ENCODE measurements at regions not wholly inside any gene's neighbourhood (a gene's known extent, or its start where the extent isn't known, plus 50 kb on each side); places are given as distances from the start of the nearest gene placed in this dataset.
A peak's percentile ranks its signal among the peaks of the same experiment; 100 is the strongest.
"Not testable (repeated sequence)": the region's sequence is repeated elsewhere in the genome, so short reads cannot be mapped to it uniquely, and the experiment has no call there.

DNA sequence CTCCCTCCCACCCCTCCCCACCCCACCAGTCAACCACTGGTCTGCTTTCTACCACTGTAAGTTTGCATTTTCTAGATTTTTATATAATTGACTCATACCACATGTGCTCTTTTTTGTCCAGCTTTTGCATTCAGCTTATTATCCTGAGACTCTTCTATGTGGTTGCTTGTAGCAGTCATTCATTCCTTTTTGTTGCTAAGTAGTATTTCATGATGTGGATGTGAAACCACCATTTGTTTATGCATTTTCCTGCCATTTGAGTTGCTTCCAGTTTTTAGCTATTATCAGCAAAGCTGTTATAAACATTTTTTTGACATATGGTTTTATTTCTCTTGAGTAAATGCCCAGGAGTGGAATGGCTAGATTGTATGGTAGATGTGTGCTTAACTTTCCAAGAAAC, 77.0 kb upstream of the FGF3 start:
- Histone ChIP-seq H3K27ac (ENCODE audit: low read length) (no peak overlapping the region), H3K36me3 (ENCODE audit: control insufficient read depth in 2 of 2, extremely low read depth in 1 of 2, insufficient read depth in 1 of 2, low read length in 1 of 2) (no peaks in the 10 kb centered on the region), H3K4me3 (ENCODE audit: control insufficient read depth in 1 of 2, extremely low read depth in 1 of 2, low read length in 1 of 2) (no peak overlapping the region), H3K27me3 (replicated peaks in 1 of 2; ENCODE audit: control insufficient read depth in 2 of 2, extremely low read depth in 1 of 2, insufficient read depth in 2 of 2, low read length in 1 of 2) (peaks cover 0 to 43% of the 10 kb centered on the region in 2 experiments), H3K9me3 (no peaks in the 10 kb centered on the region), H3K4me1 (ENCODE audit: control insufficient read depth in 1 of 2, extremely low read depth in 1 of 2, insufficient read depth in 2 of 2, low read length in 2 of 2) (no peaks in the 10 kb centered on the region)
- no peak for DNase-seq
- no peaks in the 10 kb centered on the region for H3K9me3 Mint-ChIP-seq
- H3K36me3 Mint-ChIP-seq: no peaks in the 10 kb centered on the region
- no peak for ATAC-seq (replicated peaks in 1 of 4)
- H3K27ac Mint-ChIP-seq: no peak overlapping the region
- peaks cover 29 to 48% of the 10 kb centered on the region in 2 donors for H3K27me3 Mint-ChIP-seq
- ChIA-PET CTCF (interaction anchor here in 1 of 2 donors (0.6 kb wide), 1 partner anchor 188 kb away, joined by 7 read pairs; no protein-coding TSS in a partner anchor), POLR2A (no interaction called here)
- no peaks in the 10 kb centered on the region for H3K4me1 Mint-ChIP-seq
- no peak overlapping the region for H3K4me3 Mint-ChIP-seq

DNA sequence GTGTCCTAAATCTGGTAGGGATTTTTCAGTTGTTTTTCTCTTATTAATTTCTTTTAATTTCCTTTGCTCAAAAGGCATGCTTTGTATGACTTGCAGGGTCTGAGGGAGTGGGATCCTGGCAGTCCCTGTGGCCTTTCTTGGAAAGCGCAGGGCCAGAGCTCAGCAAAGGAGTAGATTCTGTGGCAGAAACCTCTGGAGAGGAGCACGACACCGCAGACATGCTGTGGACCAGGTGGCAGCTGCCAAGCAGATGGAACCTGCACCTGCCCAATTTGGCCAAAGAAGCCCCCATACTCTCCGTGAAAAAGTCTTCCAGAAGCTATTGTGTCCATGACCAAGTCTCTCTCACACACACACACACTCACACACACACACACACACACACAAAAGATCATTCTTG, 78.9 kb upstream of the FGF3 start:
- CTCF ChIA-PET: no interaction called here
- Histone ChIP-seq H3K4me3 (ENCODE audit: control insufficient read depth in 1 of 2, extremely low read depth in 1 of 2, low read length in 1 of 2) (no peak overlapping the region), H3K36me3 (ENCODE audit: control insufficient read depth in 2 of 2, extremely low read depth in 1 of 2, insufficient read depth in 1 of 2, low read length in 1 of 2) (no peaks in the 10 kb centered on the region), H3K27me3 (replicated peaks in 1 of 2; ENCODE audit: control insufficient read depth in 2 of 2, extremely low read depth in 1 of 2, insufficient read depth in 2 of 2, low read length in 1 of 2) (peaks cover 0 to 36% of the 10 kb centered on the region in 2 experiments), H3K9me3 (no peaks in the 10 kb centered on the region), H3K4me1 (ENCODE audit: control insufficient read depth in 1 of 2, extremely low read depth in 1 of 2, insufficient read depth in 2 of 2, low read length in 2 of 2) (no peaks in the 10 kb centered on the region), H3K27ac (ENCODE audit: low read length) (no peak overlapping the region)
- 84% methylated on average over 3 of the region's 4 CpGs for WGBS (ENCODE audit: insufficient coverage)
- DNase-seq (no peak), ATAC-seq (replicated peaks in 1 of 4) (no peak)
- no peak overlapping the region for H3K27ac Mint-ChIP-seq
- no peak overlapping the region for H3K4me3 Mint-ChIP-seq
- POLR2A ChIA-PET: interaction anchor here in 1 of 2 donors (0.6 kb wide), 1 partner anchor 9 kb away, joined by 4 read pairs; no protein-coding TSS in a partner anchor
- H3K4me1 Mint-ChIP-seq: no peaks in the 10 kb centered on the region
- no peaks in the 10 kb centered on the region for H3K36me3 Mint-ChIP-seq
- peaks cover 17 to 33% of the 10 kb centered on the region in 2 donors for H3K27me3 Mint-ChIP-seq
- H3K9me3 Mint-ChIP-seq: no peaks in the 10 kb centered on the region

DNA sequence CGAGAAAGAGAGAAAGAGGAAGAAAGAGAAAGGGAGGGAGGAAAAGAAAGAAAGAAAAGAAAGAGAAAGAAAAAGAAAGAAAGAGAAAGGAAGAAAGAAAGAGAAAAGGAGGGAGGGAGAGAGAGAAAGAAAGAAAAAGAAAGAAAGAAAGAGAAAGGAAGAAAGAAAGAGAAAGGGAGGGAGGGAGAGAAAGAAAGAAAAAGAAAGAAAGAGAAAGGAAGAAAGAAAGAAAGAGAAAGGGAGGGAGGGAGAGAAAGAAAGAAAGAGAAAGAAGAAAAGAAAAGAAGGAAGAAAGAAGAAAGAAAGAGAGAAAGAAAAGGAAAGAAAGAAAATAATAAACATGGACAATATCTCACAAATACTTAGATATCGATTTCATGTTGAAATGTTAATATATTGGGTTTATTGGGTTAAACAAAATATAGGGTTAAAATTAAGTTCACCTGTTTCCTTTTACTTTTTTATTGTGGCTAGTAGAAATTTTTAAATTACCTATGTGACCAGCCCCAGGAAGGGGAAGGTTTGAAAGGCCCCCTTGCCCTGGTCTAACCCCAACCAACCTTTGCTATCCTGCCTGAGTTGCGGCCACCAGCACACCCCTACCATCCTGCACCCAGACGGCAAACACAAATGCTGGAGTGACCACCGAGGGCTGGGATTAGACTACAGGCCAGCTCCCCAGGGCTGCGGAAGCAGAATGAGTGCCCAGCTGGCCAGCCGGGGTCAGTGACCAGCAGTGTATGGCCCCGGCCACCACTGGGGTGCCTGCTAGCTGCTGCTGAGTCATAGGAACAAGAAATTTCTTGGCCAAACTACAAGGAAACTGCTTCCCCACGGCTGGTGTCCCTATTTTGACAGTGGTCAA, 81.0 kb upstream of the FGF3 start:
- no peak for DNase-seq
- Mint-ChIP-seq H3K4me1 (no peaks in the 10 kb centered on the region), H3K36me3 (no peaks in the 10 kb centered on the region), H3K27me3 (peaks cover 16 to 23% of the 10 kb centered on the region in 2 donors), H3K4me3 (no peak overlapping the region), H3K27ac (peak overlapping the region in 1 of 2 donors; percentile 49), H3K9me3 (no peaks in the 10 kb centered on the region)
- no peak overlapping the region for H3K4me3 ChIP-seq (ENCODE audit: control insufficient read depth in 1 of 2, extremely low read depth in 1 of 2, low read length in 1 of 2)
- H3K36me3 ChIP-seq (ENCODE audit: control insufficient read depth in 2 of 2, extremely low read depth in 1 of 2, insufficient read depth in 1 of 2, low read length in 1 of 2): no peaks in the 10 kb centered on the region
- peaks cover 0 to 34% of the 10 kb centered on the region in 2 experiments for H3K27me3 ChIP-seq (replicated peaks in 1 of 2; ENCODE audit: control insufficient read depth in 2 of 2, extremely low read depth in 1 of 2, insufficient read depth in 2 of 2, low read length in 1 of 2)
- ChIA-PET CTCF (interaction anchor here in 1 of 2 donors (0.6 kb wide), 1 partner anchor 13 kb away, joined by 3 read pairs; no protein-coding TSS in a partner anchor), POLR2A (no interaction called here)
- ATAC-seq (replicated peaks in 1 of 4): no peak
- no peaks in the 10 kb centered on the region for H3K9me3 ChIP-seq
- H3K27ac ChIP-seq (ENCODE audit: low read length): no peak overlapping the region
- WGBS (ENCODE audit: insufficient coverage): 80% methylated on average over 7 of the region's 9 CpGs
- H3K4me1 ChIP-seq (ENCODE audit: control insufficient read depth in 1 of 2, extremely low read depth in 1 of 2, insufficient read depth in 2 of 2, low read length in 2 of 2): no peaks in the 10 kb centered on the region

DNA sequence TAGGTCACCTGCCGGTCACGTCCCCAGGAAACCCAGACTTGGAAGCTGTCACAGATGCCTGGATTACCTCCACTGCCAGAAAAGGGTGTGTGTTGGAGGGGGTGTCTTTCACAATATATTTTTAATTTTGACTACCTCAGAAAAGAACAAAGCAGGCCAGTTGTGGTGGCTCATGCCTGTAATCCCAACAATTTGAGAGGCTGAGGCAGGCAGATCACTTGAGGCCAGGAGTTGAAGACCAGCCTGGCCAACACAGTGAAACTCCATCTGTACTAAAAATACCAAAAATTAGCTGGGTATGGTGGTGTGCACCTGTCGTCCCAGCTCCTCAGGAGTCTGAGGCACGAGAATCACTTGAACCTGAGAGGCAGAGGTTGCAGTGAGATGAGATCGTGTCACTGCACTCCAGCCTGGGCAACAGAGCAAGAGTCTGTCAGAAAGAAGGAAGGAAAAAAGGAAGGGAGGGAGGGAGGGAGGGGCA, 81.6 kb upstream of the FGF3 start:
- H3K36me3 Mint-ChIP-seq; CTCF ChIA-PET; H3K27ac ChIP-seq (ENCODE audit: low read length); H3K36me3 ChIP-seq (ENCODE audit: control insufficient read depth in 2 of 2, extremely low read depth in 1 of 2, insufficient read depth in 1 of 2, low read length in 1 of 2); H3K9me3 Mint-ChIP-seq; DNase-seq; H3K4me3 Mint-ChIP-seq; H3K27ac Mint-ChIP-seq; H3K4me1 Mint-ChIP-seq; H3K4me1 ChIP-seq (ENCODE audit: control insufficient read depth in 1 of 2, extremely low read depth in 1 of 2, insufficient read depth in 2 of 2, low read length in 2 of 2); ATAC-seq (replicated peaks in 1 of 4); H3K9me3 ChIP-seq; H3K4me3 ChIP-seq (ENCODE audit: control insufficient read depth in 1 of 2, extremely low read depth in 1 of 2, low read length in 1 of 2): not testable (repeated sequence)
- POLR2A ChIA-PET: interaction anchor here in 1 of 2 donors (0.7 kb wide), 1 partner anchor 47 kb away, joined by 9 read pairs; no protein-coding TSS in a partner anchor
- H3K27me3 Mint-ChIP-seq: peaks cover 16 to 26% of the 10 kb centered on the region in 2 donors
- no CpG with 5 or more reads among the region's 5 CpGs for WGBS (ENCODE audit: insufficient coverage)
- peaks cover 0 to 35% of the 10 kb centered on the region in 2 experiments for H3K27me3 ChIP-seq (replicated peaks in 1 of 2; ENCODE audit: control insufficient read depth in 2 of 2, extremely low read depth in 1 of 2, insufficient read depth in 2 of 2, low read length in 1 of 2)

DNA sequence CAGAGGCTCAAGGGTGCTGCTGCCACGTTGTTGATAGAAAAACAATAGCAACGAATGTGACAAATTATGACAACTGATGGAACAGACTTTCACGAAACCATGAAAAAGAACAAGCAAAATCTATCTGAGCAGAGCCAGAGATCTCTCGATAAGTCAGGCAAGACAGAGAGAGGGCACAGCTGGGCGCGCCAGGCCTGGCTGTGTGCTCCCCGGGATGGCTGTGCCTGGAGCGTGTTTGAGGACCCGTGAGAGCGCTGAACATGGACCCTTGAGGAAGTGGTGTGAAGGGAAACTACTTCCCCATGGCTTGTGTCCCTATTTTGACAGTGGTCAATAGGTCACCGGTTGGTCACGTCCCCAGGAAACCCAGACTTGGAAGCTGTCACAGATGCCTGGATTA, 83.1 kb upstream of the FGF3 start:
- Histone ChIP-seq H3K36me3 (ENCODE audit: control insufficient read depth in 2 of 2, extremely low read depth in 1 of 2, insufficient read depth in 1 of 2, low read length in 1 of 2) (no peaks in the 10 kb centered on the region), H3K4me1 (ENCODE audit: control insufficient read depth in 1 of 2, extremely low read depth in 1 of 2, insufficient read depth in 2 of 2, low read length in 2 of 2) (no peaks in the 10 kb centered on the region), H3K9me3 (no peaks in the 10 kb centered on the region), H3K4me3 (ENCODE audit: control insufficient read depth in 1 of 2, extremely low read depth in 1 of 2, low read length in 1 of 2) (no peak overlapping the region), H3K27me3 (replicated peaks in 1 of 2; ENCODE audit: control insufficient read depth in 2 of 2, extremely low read depth in 1 of 2, insufficient read depth in 2 of 2, low read length in 1 of 2) (peaks cover 0 to 41% of the 10 kb centered on the region in 2 experiments), H3K27ac (ENCODE audit: low read length) (no peak overlapping the region)
- no peak overlapping the region for H3K4me3 Mint-ChIP-seq
- H3K27me3 Mint-ChIP-seq: peaks cover 24 to 38% of the 10 kb centered on the region in 2 donors
- H3K27ac Mint-ChIP-seq: no peak overlapping the region
- H3K36me3 Mint-ChIP-seq: no peaks in the 10 kb centered on the region
- no peaks in the 10 kb centered on the region for H3K9me3 Mint-ChIP-seq
- ChIA-PET CTCF (interaction anchor here (0.6 kb wide), 2 partner anchors 233 to 286 kb away, joined by 3 read pairs; no protein-coding TSS in a partner anchor), POLR2A (no interaction called here)
- WGBS (ENCODE audit: insufficient coverage): 75% methylated on average over 10 of the region's 12 CpGs
- no peaks in the 10 kb centered on the region for H3K4me1 Mint-ChIP-seq
- ATAC-seq (replicated peaks in 1 of 4): no peak
- DNase-seq: no peak

DNA sequence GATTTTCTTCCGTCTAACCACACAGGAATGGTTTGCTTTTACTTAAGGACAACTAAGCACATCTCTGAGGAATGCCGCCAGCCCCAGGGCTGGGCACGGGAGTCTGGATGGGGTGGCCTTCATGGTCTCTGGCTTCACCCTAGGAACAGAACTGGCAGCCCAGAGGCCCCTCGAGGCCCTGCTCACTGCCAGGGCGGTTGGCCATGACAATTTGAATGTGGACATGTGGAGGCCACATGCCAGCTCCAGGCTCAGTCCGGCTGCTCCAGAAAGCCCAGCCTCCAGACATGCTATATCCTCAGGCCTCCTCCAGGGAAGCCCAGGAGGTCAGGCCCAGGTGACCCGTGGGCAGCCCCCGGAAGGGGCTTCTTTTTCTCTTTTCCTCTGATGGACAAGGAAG, 84.0 kb upstream of the FGF3 start:
- no peaks in the 10 kb centered on the region for H3K4me1 Mint-ChIP-seq
- ATAC-seq (replicated peaks in 1 of 4): no peak
- no peak overlapping the region for H3K4me3 Mint-ChIP-seq
- H3K36me3 Mint-ChIP-seq: no peaks in the 10 kb centered on the region
- Histone ChIP-seq H3K4me1 (ENCODE audit: control insufficient read depth in 1 of 2, extremely low read depth in 1 of 2, insufficient read depth in 2 of 2, low read length in 2 of 2) (no peaks in the 10 kb centered on the region), H3K27me3 (replicated peaks in 1 of 2; ENCODE audit: control insufficient read depth in 2 of 2, extremely low read depth in 1 of 2, insufficient read depth in 2 of 2, low read length in 1 of 2) (peaks cover 0 to 46% of the 10 kb centered on the region in 2 experiments), H3K9me3 (no peaks in the 10 kb centered on the region), H3K36me3 (ENCODE audit: control insufficient read depth in 2 of 2, extremely low read depth in 1 of 2, insufficient read depth in 1 of 2, low read length in 1 of 2) (no peaks in the 10 kb centered on the region), H3K4me3 (ENCODE audit: control insufficient read depth in 1 of 2, extremely low read depth in 1 of 2, low read length in 1 of 2) (no peak overlapping the region), H3K27ac (ENCODE audit: low read length) (no peak overlapping the region)
- POLR2A ChIA-PET: no interaction called here
- DNase-seq: no peak
- H3K9me3 Mint-ChIP-seq: no peaks in the 10 kb centered on the region
- whole genome bisulfite sequencing (ENCODE audit: insufficient coverage): 88% methylated on average over 5 of the region's 8 CpGs
- no peak overlapping the region for H3K27ac Mint-ChIP-seq
- H3K27me3 Mint-ChIP-seq: peaks cover 18 to 42% of the 10 kb centered on the region in 2 donors
- CTCF ChIA-PET: no interaction called here
